ENCODE measurements at regions not wholly inside any gene's neighbourhood (a gene's known extent, or its start where the extent isn't known, plus 50 kb on each side); places are given as distances from the start of the nearest gene placed in this dataset.

- Mint-ChIP-seq H3K4me3 (ENCODE audit: low read depth) (no peak overlapping the region), H3K9me3 (ENCODE audit: low read depth) (no peaks in the 10 kb centered on the region), H3K36me3 (ENCODE audit: insufficient read depth) (no peaks in the 10 kb centered on the region), H3K27me3 (no peaks in the 10 kb centered on the region), H3K4me1 (ENCODE audit: low read depth) (peaks cover 11% of the 10 kb centered on the region), H3K27ac (no peak overlapping the region)
- DNase-seq (ENCODE audit: low spot score, unreplicated experiment): no peak
- TF ChIP-seq CTCF (IDR thresholded peaks at IDR 0.05; ENCODE audit: unreplicated experiment): no peak
These were observed 484.7 kb upstream of the NRXN1 start for GRCh38 chr2:51516667-51517066.

- peaks cover 6% of the 10 kb centered on the region for H3K9me3 Mint-ChIP-seq (ENCODE audit: low read depth)
- H3K36me3 Mint-ChIP-seq (ENCODE audit: insufficient read depth): no peaks in the 10 kb centered on the region
- no peak overlapping the region for H3K4me3 Mint-ChIP-seq (ENCODE audit: low read depth)
- H3K4me1 Mint-ChIP-seq (ENCODE audit: low read depth): no peaks in the 10 kb centered on the region
- TF ChIP-seq CTCF (IDR thresholded peaks at IDR 0.05; ENCODE audit: unreplicated experiment): no peak
- H3K27me3 Mint-ChIP-seq: no peaks in the 10 kb centered on the region
- no peak for DNase-seq (ENCODE audit: low spot score, unreplicated experiment)
- no peak overlapping the region for H3K27ac Mint-ChIP-seq
These were observed 479.1 kb upstream of the NRXN1 start for GRCh38 chr2:51511002-51511401.

DNA sequence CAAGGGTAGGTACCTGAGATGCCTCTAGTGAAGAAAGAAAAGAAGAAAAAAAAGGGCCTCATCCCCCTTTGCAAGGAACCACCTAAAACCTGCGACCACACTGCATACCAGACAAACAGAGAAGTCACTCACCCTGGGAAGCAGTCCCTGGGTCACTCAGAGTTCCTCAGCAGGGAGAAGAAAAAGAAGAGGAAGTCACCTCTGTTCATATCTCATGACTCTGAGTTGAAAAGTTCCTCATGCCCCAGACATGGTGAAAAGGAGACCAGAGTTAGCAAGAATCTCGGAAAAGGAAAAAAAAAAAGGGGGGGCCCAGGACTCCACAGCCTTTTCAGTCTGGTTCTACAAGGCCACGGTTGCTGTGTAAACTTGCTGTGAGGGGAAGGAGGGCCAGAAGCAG lies 478.4 kb upstream of the NRXN1 start:
- Mint-ChIP-seq H3K4me1 (ENCODE audit: low read depth) (no peaks in the 10 kb centered on the region), H3K36me3 (ENCODE audit: insufficient read depth) (no peaks in the 10 kb centered on the region), H3K9me3 (ENCODE audit: low read depth) (peaks cover 8% of the 10 kb centered on the region), H3K27ac (no peak overlapping the region), H3K4me3 (ENCODE audit: low read depth) (no peak overlapping the region), H3K27me3 (no peaks in the 10 kb centered on the region)
- TF ChIP-seq CTCF (IDR thresholded peaks at IDR 0.05; ENCODE audit: unreplicated experiment): no peak
- DNase-seq (ENCODE audit: low spot score, unreplicated experiment): no peak

DNA sequence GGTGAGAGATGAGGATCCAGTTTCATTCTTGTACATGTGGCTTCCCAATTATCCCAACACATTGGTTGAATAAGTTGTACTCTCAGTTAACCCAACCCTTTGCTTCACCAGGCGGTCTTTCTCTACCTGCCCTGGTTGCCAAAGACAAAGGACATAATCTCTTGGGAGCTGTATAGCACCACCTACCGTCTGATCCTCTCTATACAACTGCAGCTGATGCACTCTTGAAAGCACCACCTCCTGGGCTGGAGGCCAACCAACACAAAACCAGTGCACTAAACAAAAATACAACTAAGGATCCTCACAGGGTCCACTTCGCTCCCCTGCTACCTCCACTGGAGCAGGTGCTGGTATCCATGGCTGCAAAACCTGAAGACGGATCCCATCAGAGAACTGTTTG lies 473.6 kb upstream of the NRXN1 start:
- no peak for TF ChIP-seq CTCF (IDR thresholded peaks at IDR 0.05; ENCODE audit: unreplicated experiment)
- H3K9me3 Mint-ChIP-seq (ENCODE audit: low read depth): peaks cover 8% of the 10 kb centered on the region
- H3K4me3 Mint-ChIP-seq (ENCODE audit: low read depth): no peak overlapping the region
- DNase-seq (ENCODE audit: low spot score, unreplicated experiment): no peak
- no peak overlapping the region for H3K27ac Mint-ChIP-seq
- no peaks in the 10 kb centered on the region for H3K36me3 Mint-ChIP-seq (ENCODE audit: insufficient read depth)
- no peaks in the 10 kb centered on the region for H3K4me1 Mint-ChIP-seq (ENCODE audit: low read depth)
- no peaks in the 10 kb centered on the region for H3K27me3 Mint-ChIP-seq

GRCh38 chr2:51490576-51491234 lies 458.8 kb upstream of the NRXN1 start:
- Mint-ChIP-seq H3K27me3 (no peaks in the 10 kb centered on the region), H3K4me1 (ENCODE audit: low read depth) (no peaks in the 10 kb centered on the region), H3K36me3 (ENCODE audit: insufficient read depth) (no peaks in the 10 kb centered on the region), H3K9me3 (ENCODE audit: low read depth) (peaks cover 2% of the 10 kb centered on the region), H3K4me3 (ENCODE audit: low read depth) (no peak overlapping the region), H3K27ac (no peak overlapping the region)
- TF ChIP-seq CTCF (IDR thresholded peaks at IDR 0.05; ENCODE audit: unreplicated experiment): no peak
- no peak for DNase-seq (ENCODE audit: low spot score, unreplicated experiment)

Measured in progenitor cell of endocrine pancreas (in vitro differentiated cells).